ENCODE measurements at regions not wholly inside any gene's neighbourhood (a gene's known extent, or its start where the extent isn't known, plus 50 kb on each side); places are given as distances from the start of the nearest gene placed in this dataset.
"Not testable (repeated sequence)": the region's sequence is repeated elsewhere in the genome, so short reads cannot be mapped to it uniquely, and the experiment has no call there.

DNA sequence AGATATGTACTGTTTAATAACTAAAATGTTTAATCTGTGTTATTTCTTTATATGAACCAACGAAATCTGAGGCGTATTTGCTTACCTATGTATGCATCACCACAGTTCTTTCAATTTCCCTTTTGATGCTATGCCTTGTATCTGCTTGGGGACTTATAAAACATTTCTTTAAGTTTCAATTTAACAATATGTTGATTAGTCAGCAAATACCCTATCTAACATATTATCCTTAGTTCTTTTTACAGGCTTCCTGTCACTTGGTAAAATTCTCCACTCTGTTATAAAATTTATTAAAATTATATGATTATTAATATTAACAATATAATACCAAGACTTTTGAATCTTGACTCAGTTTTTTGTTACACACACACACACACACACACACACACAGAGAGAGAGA, 174.3 kb downstream of the CPS1 start:
- DNase-seq, result no peak

- DNase-seq, result not testable (repeated sequence)
These were observed 190.4 kb downstream of the CPS1 start for GRCh38 chr2:210746826-210747225.

DNA sequence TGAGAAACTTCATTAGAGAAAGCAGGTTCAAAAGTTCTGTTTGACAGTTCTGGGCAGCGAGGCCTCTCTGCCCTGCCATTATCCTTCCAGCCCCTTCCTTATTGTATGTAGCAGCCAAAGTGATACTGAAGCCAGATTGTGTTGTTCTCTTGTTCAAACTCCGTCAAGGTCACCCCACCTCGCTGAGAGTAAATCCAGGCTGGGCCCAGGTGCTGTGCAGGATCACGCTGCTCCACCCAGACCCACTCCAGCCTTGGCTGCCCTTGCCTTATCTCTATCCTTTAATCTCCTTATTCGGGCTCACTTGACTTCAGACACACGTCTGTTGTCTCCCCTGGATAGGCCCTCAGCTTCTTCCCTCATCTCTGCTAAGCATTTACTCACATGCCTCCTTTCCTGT, 196.1 kb downstream of the CPS1 start:
- no peak for DNase-seq

DNA sequence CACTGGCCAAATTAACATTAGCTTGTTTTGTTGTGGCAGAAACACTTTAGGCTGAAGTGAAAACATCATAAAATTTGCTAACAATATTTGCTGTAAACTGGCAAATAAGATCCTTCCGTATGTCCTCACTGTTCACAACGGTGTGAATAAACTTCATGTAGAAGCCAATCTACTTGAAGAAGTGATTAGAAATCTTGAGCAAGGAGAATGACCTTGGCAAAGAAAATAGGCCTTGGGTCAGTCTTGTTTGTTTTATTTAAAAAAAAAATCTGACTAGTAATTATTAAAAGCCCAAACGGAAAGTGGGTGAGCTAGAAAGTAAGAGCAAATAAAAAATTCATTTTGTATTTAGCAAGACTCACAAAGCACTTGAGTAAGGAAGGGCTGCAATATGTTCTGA, 197.0 kb downstream of the CPS1 start:
- DNase-seq, result no peak

GRCh38 chr2:210756855-210757254, 200.5 kb downstream of the CPS1 start:
- DNase-seq, result no peak

DNA sequence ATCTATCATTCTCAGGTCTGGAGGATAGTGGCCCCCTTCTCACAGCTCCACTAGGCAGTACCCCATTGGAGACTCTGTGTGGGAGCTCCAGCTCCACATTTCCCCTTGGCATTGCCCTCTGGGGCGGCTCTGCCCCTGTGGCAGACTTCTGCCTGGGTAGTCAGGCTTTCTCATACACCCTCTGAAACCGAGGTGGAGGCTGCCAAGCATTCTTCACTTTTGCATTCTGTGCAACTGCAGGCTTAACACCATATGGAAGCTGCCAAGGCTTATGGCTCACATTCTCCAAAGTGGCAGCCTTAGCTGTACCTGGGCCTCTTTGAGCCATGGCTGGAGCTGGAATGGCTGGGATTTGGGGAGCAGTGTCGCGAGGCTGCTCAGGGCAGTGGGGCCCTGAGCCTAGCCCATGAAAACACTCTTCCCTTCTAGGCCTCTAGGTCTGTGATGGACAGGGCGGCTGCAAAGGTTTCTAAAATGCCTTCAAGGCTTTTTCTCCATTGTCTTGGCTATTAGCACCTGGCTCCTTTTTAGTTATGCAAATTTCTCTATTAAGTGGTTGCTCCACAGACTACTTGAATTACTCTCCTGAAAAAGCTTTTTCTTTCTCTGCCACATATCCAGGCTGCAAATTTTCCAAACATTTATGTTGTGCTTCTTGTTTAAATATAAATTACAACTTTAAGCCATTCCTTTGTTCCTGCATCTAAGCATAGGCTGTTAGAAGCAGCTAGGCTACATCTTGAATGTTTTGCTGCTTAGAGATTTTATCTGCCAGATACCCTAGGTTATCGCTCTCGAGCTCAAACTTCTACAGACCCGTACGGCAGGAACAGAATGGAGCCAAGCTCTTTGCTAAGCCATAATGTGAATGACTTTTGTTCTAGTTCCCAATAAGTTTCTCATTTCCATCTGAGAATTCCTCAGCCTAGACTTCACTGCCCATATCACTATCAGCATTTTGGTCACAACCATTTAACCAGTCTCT, 206.5 kb downstream of the CPS1 start:
- DNase-seq, result no peak

DNA sequence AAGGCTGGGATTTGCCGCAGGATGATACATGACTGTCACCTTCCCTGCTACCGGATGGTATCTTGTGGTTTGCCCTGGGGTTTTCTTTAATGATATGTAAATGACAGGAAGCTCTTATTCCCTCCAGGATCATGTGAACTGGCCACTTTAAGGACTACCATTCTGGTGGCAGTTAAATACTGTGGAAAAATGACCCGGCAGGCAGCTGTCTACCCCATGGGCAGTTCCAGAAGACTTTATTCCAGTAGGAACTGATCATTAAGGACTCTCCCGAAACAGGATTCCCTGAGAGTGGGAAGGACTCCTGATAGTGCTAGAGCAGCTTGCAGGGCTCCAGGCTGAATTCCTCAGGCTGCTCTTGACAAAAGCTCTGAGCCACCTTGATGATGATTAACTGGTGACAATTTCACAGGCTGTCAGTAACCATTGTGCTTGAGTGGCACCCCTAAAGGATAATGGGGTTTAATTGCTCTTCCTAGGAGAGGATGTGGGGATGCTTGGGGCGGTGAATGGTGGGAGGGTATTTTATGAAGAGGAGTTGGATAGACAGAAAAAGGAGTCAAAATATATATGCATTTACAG, 212.0 kb downstream of the CPS1 start:
- DNase-seq, result no peak

GRCh38 chr2:210776756-210777155, 220.4 kb downstream of the CPS1 start:
- no peak for DNase-seq

- DNase-seq, result no peak
These were observed 225.8 kb downstream of the CPS1 start for GRCh38 chr2:210782222-210782621.

DNA sequence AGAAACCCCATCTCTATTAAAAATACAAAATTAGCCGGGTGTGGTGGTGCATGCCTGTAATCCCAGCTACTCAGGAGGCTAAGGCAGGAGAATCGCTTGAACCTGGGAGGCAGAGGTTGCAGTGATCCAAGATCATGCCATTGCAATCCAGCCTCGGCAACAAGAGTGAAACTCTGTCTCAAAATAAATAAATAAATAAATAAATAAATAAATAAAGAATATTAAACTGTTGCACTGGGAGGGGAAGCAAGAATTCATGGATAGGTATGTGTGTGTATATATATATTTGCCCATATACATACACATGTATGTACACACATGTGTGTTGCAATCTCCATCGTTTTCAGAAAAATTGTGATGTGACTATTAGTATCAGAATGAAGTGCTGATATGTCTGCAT, 231.4 kb downstream of the CPS1 start:
- DNase-seq, result not testable (repeated sequence)

DNA sequence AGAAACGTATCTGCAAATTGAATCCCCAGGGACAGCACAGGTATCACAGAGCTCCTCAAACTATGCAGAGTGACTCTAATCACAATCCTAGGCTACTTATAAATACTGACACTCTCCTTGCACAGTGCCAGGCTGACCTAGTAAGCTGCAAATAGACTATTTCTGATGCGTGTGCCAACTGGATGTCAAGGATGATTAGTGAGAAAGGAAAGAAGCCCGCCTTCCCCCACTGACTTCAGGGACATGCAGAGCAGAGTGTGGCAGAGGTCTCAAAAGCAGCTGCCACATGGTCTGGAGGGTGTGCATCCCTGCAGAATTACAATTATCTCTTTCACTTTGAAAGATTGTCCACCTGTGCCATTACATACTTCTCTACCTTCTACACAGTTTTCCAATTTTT, 235.6 kb downstream of the CPS1 start:
- DNase-seq, result no peak

DNA sequence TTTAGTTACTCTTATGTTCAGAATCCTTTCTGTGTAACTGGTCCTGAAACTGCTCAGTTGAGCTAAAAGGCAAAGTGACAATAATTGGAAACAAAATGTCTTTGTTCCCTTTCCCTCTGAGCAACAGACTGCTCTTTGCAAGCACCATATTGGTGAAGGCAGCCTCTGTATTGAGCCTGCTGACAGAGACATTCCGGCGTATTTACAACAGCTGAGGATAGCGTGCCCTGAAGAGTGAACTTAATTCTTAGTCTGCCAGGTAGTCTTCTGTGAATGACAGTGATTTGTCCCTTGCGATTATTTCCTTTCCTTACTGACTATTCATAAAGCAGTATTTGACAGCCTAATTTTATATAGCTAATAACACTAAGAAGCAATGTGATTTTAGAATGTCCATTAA, 239.1 kb downstream of the CPS1 start:
- no peak for DNase-seq

GRCh38 chr2:210798180-210798579, 241.8 kb downstream of the CPS1 start:
- DNase-seq, result no peak

DNA sequence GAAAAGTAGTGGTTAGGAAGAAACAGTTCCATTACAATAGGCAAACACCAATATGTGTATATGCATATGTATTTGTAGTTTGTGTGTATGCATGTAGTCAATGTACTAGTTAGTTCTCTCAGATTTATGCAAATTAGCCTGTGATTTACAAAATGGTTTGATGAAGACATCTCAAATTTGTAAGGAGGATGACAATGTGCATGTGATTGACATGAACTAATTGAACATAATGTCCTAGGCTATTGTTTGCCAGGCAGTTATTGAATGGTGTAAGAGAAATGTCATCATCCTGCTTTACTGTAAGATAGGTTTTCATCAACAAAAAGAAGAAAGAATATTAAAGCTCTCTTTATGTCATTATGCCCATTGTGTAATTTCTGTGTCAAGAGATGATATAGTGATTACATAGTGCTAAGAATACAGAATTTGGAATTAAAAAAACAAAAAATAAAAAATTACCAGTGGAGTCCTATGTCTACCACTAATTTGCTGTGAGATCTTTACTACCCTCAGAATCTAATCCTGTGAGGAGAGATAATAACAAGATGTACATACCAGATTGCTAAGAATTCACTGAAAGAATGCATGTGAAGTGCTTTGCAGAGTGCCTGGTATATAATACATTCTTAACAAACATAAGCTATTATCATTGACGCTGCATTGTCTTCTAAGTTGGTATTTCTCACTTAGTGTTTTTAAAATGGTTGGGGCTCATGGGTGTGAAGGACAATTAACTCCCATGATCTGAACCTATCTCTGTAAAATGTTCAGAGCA, 258.0 kb downstream of the CPS1 start:
- no peak for DNase-seq

GRCh38 chr2:210816769-210817168, 260.4 kb downstream of the CPS1 start:
- no peak for DNase-seq

DNA sequence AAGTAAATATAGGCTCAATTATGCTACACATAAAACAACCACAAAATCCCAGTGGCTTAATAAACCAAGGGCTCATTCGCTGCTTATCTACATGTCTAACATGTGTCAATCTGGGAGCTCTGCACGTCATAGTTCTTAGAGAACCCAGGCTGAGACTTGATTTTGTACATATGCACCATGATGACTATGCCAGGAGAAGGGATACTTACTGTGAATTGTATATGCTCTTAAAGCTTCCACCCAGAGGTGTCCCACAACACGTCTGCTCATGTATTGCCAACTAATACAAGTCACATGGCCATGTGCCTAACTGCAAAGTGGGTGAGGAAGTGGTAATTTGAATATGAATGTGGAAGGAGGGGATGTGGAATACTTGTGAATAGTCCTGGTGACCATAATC, 262.1 kb downstream of the CPS1 start:
- no peak for DNase-seq

DNA sequence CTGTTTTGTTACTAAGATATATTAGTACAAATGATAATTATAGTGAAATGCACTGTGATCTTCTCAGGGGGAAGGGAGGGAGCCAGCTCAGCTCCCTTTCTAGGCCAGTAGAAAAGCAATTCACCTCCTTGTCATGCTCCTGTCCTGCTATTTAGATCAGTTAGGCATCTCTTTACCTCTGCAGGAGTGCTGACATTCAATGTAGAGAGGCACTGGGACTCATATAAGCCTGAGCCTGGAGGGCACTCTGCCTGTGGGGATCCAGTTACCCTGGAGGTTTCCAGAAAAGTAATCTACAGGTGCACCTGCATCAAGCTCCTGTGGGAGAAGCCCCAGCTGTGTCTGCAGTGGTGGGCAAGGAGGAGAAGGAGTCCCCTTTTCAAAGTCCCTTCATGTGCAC, 277.0 kb downstream of the CPS1 start:
- no peak for DNase-seq

DNA sequence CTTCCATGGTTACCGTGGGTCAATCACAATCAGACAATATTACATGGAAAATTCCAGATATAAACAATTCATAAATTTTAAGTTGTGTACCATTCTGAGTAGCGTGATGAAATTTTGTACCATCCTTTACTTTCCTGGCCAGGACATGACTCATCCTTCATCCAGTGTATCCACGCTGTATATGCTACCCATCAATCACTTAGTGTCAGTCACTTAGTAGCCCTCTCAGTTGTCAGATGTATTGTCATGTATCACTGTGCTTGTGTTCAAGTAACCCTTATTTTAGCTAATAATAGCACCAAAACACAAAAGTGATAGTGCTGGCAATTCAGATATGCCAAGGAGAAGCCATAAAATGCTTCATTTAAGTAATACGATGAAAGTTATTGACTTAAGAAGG, 282.6 kb downstream of the CPS1 start:
- DNase-seq, result no peak

DNA sequence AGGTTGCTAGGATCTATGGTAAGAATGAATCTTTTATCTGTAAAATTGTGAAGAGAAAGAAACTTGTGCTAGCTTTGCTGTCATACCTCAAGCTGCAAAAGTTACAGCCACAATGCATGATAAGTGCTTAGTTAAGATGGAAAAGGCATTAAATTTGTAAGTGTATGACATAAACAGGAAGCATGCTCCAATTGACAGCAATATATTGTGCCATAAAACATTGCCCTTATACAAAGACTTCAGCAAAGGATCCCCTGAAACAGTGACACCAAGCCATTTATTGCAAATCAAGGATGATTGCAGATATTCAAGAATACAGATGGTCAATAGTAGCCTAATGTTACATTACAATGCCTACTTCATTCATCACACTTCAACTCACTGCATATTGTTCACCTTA, 283.1 kb downstream of the CPS1 start:
- DNase-seq, result no peak

DNA sequence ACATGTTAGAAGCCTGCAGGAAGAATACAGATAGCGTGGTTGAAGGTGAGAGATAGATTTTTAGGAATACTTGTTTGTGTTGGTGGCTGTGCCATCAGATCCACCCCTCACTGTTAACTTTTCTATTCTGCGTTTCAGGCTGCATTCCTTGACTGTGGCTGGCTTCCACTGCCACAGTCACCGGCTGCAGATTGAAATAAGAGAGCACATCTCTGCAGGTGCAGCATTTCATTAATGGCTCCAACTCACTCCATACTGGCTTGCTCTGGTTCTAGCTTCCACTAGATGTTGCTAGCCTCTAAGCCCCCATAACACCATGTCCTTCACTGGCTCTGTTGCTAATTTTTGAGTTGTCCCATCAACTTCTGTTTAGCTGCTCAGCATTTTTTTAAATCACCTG, 286.5 kb downstream of the CPS1 start:
- DNase-seq, result no peak

DNA sequence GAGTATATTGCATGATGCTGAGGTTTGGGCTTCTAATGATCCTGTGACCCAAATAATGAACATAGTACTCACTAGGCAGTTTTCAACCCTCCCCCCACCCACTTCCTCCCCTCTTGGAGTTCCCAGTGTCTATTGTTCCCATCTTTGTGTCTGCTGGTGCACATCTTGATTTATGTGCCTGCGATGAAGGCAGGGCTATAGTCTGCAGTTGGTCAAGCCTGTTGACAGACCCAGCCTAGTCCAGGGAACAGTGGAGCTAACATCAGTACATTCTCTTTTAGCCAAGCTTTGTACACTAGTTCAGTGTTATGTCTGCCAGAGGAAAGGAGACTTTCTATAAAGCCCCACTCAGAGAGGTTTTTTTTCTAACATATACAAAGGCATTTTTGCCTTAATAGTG, 287.6 kb downstream of the CPS1 start:
- no peak for DNase-seq

GRCh38 chr2:210859314-210859713, 302.9 kb downstream of the CPS1 start:
- DNase-seq, result no peak

GRCh38 chr2:210860276-210860675, 303.9 kb downstream of the CPS1 start:
- no peak for DNase-seq

All from activated CD4-positive, alpha-beta T cell treated with anti-CD3 and anti-CD28 coated beads, Interleukin-2, amount 50 U/mL, for 1 hour (primary cell).